A673 (cell line): ENCODE measurements at regions not wholly inside any gene's neighbourhood (a gene's known extent, or its start where the extent isn't known, plus 50 kb on each side); places are given as distances from the start of the nearest gene placed in this dataset.
"Not testable (repeated sequence)": the region's sequence is repeated elsewhere in the genome, so short reads cannot be mapped to it uniquely, and the experiment has no call there.

ENCODE experiments used
- BruUV-seq: library from RNA; stranded (reverse); fragments of 400-500 nt; replicated peaks from 2 replicates; lab custom pipeline; 2021; lab: Mats Ljungman, UMichigan
- CTCF ChIA-PET: fragments of 300-600 bp; sonication (Branson Sonifier 250); formaldehyde crosslinking; loops from one replicate; lab custom pipeline; 2022; ENCODE audit warnings: antibody characterized with exemption; lab: Charles Lee
- POLR2A ChIA-PET: fragments of 300-600 bp; sonication (Branson Sonifier 250); formaldehyde crosslinking; loops from one replicate; lab custom pipeline; 2022; ENCODE audit warnings: antibody characterized with exemption; ENCODE audit not compliant: low non-redundant PET; lab: Charles Lee
- DNase-seq: peaks from one replicate; pipeline ENCODE4 v3.0.0-alpha.2; 2015; ENCODE audit warnings: low spot score
- H3K27ac ChIP-seq: fragments of 200-600 bp; sonication (generic); 2 replicates; pipeline ENCODE4 v1.5.1; 2016; ENCODE audit warnings: mixed run types, low read depth, mild to moderate bottlenecking, mixed read lengths, antibody characterized with exemption, low read length; ENCODE audit not compliant: poor library complexity, severe bottlenecking
- H3K27me3 ChIP-seq: fragments of 200-600 bp; sonication (generic); replicated peaks from 2 replicates; pipeline ENCODE4 v1.6.1; 2017; ENCODE audit warnings: mixed run types, low read depth, mild to moderate bottlenecking, mixed read lengths, antibody characterized with exemption, low read length; ENCODE audit not compliant: insufficient read depth, poor library complexity
- H3K36me3 ChIP-seq: fragments of 200-600 bp; sonication (generic); 2 replicates; pipeline ENCODE4 v1.6.1; 2016; ENCODE audit warnings: mixed run types, mild to moderate bottlenecking, mixed read lengths, antibody characterized with exemption, low read length; ENCODE audit not compliant: insufficient read depth, poor library complexity, severe bottlenecking
- H3K4me1 ChIP-seq: fragments of 200-600 bp; sonication (generic); 2 replicates; pipeline ENCODE4 v1.6.1; 2017; ENCODE audit warnings: mixed run types, mild to moderate bottlenecking, mixed read lengths, antibody characterized with exemption, low read length; ENCODE audit not compliant: insufficient read depth, poor library complexity, severe bottlenecking
- H3K4me3 ChIP-seq: fragments of 200-600 bp; sonication (generic); 2 replicates; pipeline ENCODE4 v1.5.1; 2016; ENCODE audit warnings: low read depth, mixed run types, mild to moderate bottlenecking, mixed read lengths, low read length; ENCODE audit not compliant: poor library complexity, severe bottlenecking
- H3K9me3 ChIP-seq: fragments of 200-600 bp; sonication (generic); 2 replicates; pipeline ENCODE4 v1.6.1; 2016; ENCODE audit warnings: mixed run types, low read depth, mild to moderate bottlenecking, mixed read lengths, antibody characterized with exemption, low read length; ENCODE audit not compliant: poor library complexity, severe bottlenecking
- CTCF ChIP-seq: fragments of 300-800, 200-600 bp; sonication (generic); conservative IDR thresholded peaks from 2 replicates; pipeline ENCODE4 v1.5.1; 2017; ENCODE audit warnings: low read depth, mild to moderate bottlenecking, antibody characterized with exemption, low read length, moderate library complexity, mixed read lengths
- EZH2 ChIP-seq: fragments of 200-600 bp; sonication (generic); IDR thresholded peaks from 2 replicates; pipeline ENCODE4 v1.6.1; 2017; ENCODE audit warnings: borderline replicate concordance, low read depth, mild to moderate bottlenecking, mixed read lengths, antibody characterized with exemption, low read length; ENCODE audit not compliant: poor library complexity, severe bottlenecking
- intact Hi-C: fragments of 100-400 bp; cut with micrococcal nuclease; formaldehyde crosslinking; loops from one replicate; pipeline ENCODE4 v1.10.0; 2022; ENCODE audit not compliant: unreplicated experiment

DNA sequence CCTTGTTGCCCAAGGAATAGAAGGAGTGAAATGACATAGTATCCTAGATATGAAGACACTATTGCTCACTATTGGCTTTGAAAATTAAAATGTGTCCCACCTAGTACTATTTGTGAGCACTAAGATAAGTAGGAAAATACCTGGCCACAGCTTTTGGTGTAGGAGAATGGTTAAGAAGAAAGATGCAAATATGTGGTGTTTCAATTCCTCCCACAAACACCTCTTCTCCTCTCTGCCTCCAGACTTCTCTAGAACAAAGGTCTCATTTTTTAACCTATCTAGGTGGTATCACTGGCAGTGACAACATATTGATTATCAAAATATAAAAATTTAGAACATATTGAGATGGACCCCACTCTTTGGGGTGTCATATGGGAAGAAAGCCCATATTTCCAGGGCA is 929.9 kb upstream of the FANCL start:
- no peak for DNase-seq
- no peaks in the 10 kb centered on the region for H3K36me3 ChIP-seq
- no peak for TF ChIP-seq CTCF
- no peak for TF ChIP-seq EZH2
- BruUV-seq: no TSS peak
- ChIA-PET POLR2A (no interaction called here), CTCF (no interaction called here)
- H3K27me3 ChIP-seq: peaks cover 11% of the 10 kb centered on the region
- intact Hi-C loops: no loop called here
- no peak overlapping the region for H3K4me3 ChIP-seq
- no peak overlapping the region for H3K27ac ChIP-seq
- no peaks in the 10 kb centered on the region for H3K4me1 ChIP-seq
- no peaks in the 10 kb centered on the region for H3K9me3 ChIP-seq

DNA sequence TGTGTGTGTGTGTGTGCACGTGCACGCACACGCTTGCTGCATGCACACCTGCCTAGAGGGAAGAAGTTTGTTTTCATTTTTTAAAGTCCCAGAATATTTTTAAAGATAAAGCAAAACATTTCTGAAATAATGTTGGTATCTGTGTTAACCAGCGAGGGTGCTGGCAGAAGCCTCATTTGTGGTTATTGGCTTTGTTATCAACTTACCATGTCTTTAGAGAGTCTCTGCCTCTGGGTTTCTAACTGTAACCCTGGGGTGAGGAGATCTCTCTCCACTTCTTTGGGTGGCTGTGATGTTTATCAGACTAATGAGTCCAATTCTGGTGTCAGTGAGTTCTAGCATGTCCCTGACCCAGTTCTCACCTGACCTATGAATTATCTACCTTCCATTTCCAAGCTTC is 927.6 kb upstream of the FANCL start:
- TF ChIP-seq CTCF (no peak), EZH2 (no peak)
- Histone ChIP-seq H3K27me3 (peaks cover 11% of the 10 kb centered on the region), H3K9me3 (no peaks in the 10 kb centered on the region), H3K4me3 (no peak overlapping the region), H3K36me3 (no peaks in the 10 kb centered on the region), H3K27ac (no peak overlapping the region), H3K4me1 (no peaks in the 10 kb centered on the region)
- intact Hi-C loops: no loop called here
- no TSS peak for BruUV-seq
- CTCF ChIA-PET: no interaction called here
- no peak for DNase-seq
- POLR2A ChIA-PET: no interaction called here

- no peak overlapping the region for H3K4me3 ChIP-seq
- intact Hi-C loops: no loop called here
- DNase-seq: no peak
- no peaks in the 10 kb centered on the region for H3K4me1 ChIP-seq
- TF ChIP-seq CTCF: no peak
- TF ChIP-seq EZH2: no peak
- no peak overlapping the region for H3K27ac ChIP-seq
- POLR2A ChIA-PET: no interaction called here
- no peaks in the 10 kb centered on the region for H3K9me3 ChIP-seq
- CTCF ChIA-PET: no interaction called here
- H3K27me3 ChIP-seq: peaks cover 11% of the 10 kb centered on the region
- BruUV-seq: no TSS peak
- H3K36me3 ChIP-seq: no peaks in the 10 kb centered on the region
Measured at GRCh38 chr2:59167514-59167913, 926.4 kb upstream of the FANCL start.

DNA sequence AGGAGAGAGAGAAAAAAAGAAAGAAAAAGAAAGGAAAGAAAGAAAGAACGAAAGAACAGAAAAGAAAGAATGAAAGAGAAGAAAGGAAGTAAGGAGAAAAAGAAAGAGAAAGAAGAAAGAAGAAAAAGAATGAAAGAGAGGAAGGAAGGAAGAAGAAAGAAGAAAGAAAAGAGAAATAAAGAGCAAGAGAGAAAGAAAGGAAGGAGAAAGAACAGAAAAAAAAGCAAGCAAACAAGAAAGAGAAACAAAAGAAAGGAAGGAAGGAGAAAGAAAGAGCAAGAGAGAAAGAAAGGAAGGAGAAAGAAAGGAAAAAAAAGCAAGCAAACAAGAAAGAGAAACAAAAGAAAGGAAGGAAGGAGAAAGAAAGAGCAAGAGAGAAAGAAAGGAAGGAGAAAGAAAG is 916.8 kb upstream of the FANCL start:
- H3K9me3 ChIP-seq, DNase-seq, H3K27ac ChIP-seq, POLR2A ChIA-PET, intact Hi-C loops, H3K36me3 ChIP-seq, H3K4me3 ChIP-seq, CTCF ChIA-PET, H3K27me3 ChIP-seq, H3K4me1 ChIP-seq, BruUV-seq: not testable (repeated sequence)
